Esophagus muscularis mucosa (tissue), 3 donors: ENCODE measurements at regions not wholly inside any gene's neighbourhood (a gene's known extent, or its start where the extent isn't known, plus 50 kb on each side); places are given as distances from the start of the nearest gene placed in this dataset.

ENCODE experiments used
- POLR2A ChIP-seq: fragments of 450-650 bp; IDR thresholded peaks from one replicate; pipeline ENCODE4 v1.6.1; 2017; ENCODE audit warnings: antibody characterized with exemption, moderate library complexity, mild to moderate bottlenecking, low read depth
- TF ChIP-seq, protein P1 (sequence below), 3 experiments: fragments of 200-600 bp in 2 of 3; fragments of 450-650 bp in 1 of 3; sonication (generic) in 2 of 3; IDR thresholded peaks; one replicate each; pipeline ENCODE4 v1.5.1; 2017 to 2019; ENCODE audit warnings: antibody characterized with exemption in 3 of 3, mild to moderate bottlenecking in 2 of 3, moderate library complexity in 1 of 3

- TF ChIP-seq, protein P1, sequence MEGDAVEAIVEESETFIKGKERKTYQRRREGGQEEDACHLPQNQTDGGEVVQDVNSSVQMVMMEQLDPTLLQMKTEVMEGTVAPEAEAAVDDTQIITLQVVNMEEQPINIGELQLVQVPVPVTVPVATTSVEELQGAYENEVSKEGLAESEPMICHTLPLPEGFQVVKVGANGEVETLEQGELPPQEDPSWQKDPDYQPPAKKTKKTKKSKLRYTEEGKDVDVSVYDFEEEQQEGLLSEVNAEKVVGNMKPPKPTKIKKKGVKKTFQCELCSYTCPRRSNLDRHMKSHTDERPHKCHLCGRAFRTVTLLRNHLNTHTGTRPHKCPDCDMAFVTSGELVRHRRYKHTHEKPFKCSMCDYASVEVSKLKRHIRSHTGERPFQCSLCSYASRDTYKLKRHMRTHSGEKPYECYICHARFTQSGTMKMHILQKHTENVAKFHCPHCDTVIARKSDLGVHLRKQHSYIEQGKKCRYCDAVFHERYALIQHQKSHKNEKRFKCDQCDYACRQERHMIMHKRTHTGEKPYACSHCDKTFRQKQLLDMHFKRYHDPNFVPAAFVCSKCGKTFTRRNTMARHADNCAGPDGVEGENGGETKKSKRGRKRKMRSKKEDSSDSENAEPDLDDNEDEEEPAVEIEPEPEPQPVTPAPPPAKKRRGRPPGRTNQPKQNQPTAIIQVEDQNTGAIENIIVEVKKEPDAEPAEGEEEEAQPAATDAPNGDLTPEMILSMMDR (IDR thresholded peaks at IDR 0.05), result no peak
- TF ChIP-seq POLR2A, result no peak
Measured at GRCh38 chr18:10376731-10377130, 77.7 kb upstream of the APCDD1 start.
